ENCODE measurements at regions not wholly inside any gene's neighbourhood (a gene's known extent, or its start where the extent isn't known, plus 50 kb on each side); places are given as distances from the start of the nearest gene placed in this dataset.

- DNase-seq: no peak
Observed at GRCh38 chr4:34066126-34066525, 2178.2 kb downstream of the ARAP2 start.

- no peak for DNase-seq
Observed at GRCh38 chr4:34091451-34091850, 2152.9 kb downstream of the ARAP2 start.

GRCh38 chr4:34094114-34094513, 2150.2 kb downstream of the ARAP2 start:
- DNase-seq: no peak

- DNase-seq: no peak
Observed at GRCh38 chr4:34105311-34105710, 2139.0 kb downstream of the ARAP2 start.

GRCh38 chr4:34108391-34108790, 2135.9 kb downstream of the ARAP2 start:
- DNase-seq: no peak

GRCh38 chr4:34112573-34112972, 2131.7 kb downstream of the ARAP2 start:
- no peak for DNase-seq

GRCh38 chr4:34138385-34138784, 2105.9 kb downstream of the ARAP2 start:
- no peak for DNase-seq

- no peak for DNase-seq
Observed at GRCh38 chr4:34139346-34139745, 2105.0 kb downstream of the ARAP2 start.

GRCh38 chr4:34148322-34148908, 2095.9 kb downstream of the ARAP2 start:
- DNase-seq: no peak

- no peak for DNase-seq
Observed at GRCh38 chr4:34157547-34157946, 2086.8 kb downstream of the ARAP2 start.

GRCh38 chr4:34158878-34159277, 2085.4 kb downstream of the ARAP2 start:
- no peak for DNase-seq

- no peak for DNase-seq
Observed at GRCh38 chr4:34170946-34171345, 2073.4 kb downstream of the ARAP2 start.

- DNase-seq: no peak
Observed at GRCh38 chr4:34176609-34177008, 2067.7 kb downstream of the ARAP2 start.

- DNase-seq: no peak
Observed at GRCh38 chr4:34178476-34178875, 2065.8 kb downstream of the ARAP2 start.

GRCh38 chr4:34181311-34181841, 2062.9 kb downstream of the ARAP2 start:
- DNase-seq: peak; percentile 48

GRCh38 chr4:34181891-34182290, 2062.4 kb downstream of the ARAP2 start:
- DNase-seq: no peak

GRCh38 chr4:34182306-34182705, 2062.0 kb downstream of the ARAP2 start:
- no peak for DNase-seq

- DNase-seq: no peak
Observed at GRCh38 chr4:34183926-34184325, 2060.4 kb downstream of the ARAP2 start.

GRCh38 chr4:34187056-34187455, 2057.3 kb downstream of the ARAP2 start:
- no peak for DNase-seq

GRCh38 chr4:34191443-34191842, 2052.9 kb downstream of the ARAP2 start:
- DNase-seq: no peak

GRCh38 chr4:34193451-34194154, 2050.7 kb downstream of the ARAP2 start:
- no peak for DNase-seq

- no peak for DNase-seq
Observed at GRCh38 chr4:34194585-34194984, 2049.7 kb downstream of the ARAP2 start.

GRCh38 chr4:34196375-34196774, 2047.9 kb downstream of the ARAP2 start:
- DNase-seq: no peak

- no peak for DNase-seq
Observed at GRCh38 chr4:34198966-34199365, 2045.3 kb downstream of the ARAP2 start.

GRCh38 chr4:34200535-34200934, 2043.8 kb downstream of the ARAP2 start:
- no peak for DNase-seq

Measured in NCI-H1048 (cell line).